Activated naive CD4-positive, alpha-beta T cell treated with anti-CD3 and anti-CD28 coated beads, Interleukin-2, amount 50 U/mL, for 16 hours (primary cell): ENCODE measurements at regions not wholly inside any gene's neighbourhood (a gene's known extent, or its start where the extent isn't known, plus 50 kb on each side); places are given as distances from the start of the nearest gene placed in this dataset.
"Not testable (repeated sequence)": the region's sequence is repeated elsewhere in the genome, so short reads cannot be mapped to it uniquely, and the experiment has no call there.

Experiments
- DNase-seq: peaks from one replicate; pipeline ENCODE4 v3.0.0-alpha.2; 2020

- DNase-seq: not testable (repeated sequence)
These were observed 129.2 kb downstream of the KBTBD2 start for GRCh38 chr7:32762206-32762924.

DNA sequence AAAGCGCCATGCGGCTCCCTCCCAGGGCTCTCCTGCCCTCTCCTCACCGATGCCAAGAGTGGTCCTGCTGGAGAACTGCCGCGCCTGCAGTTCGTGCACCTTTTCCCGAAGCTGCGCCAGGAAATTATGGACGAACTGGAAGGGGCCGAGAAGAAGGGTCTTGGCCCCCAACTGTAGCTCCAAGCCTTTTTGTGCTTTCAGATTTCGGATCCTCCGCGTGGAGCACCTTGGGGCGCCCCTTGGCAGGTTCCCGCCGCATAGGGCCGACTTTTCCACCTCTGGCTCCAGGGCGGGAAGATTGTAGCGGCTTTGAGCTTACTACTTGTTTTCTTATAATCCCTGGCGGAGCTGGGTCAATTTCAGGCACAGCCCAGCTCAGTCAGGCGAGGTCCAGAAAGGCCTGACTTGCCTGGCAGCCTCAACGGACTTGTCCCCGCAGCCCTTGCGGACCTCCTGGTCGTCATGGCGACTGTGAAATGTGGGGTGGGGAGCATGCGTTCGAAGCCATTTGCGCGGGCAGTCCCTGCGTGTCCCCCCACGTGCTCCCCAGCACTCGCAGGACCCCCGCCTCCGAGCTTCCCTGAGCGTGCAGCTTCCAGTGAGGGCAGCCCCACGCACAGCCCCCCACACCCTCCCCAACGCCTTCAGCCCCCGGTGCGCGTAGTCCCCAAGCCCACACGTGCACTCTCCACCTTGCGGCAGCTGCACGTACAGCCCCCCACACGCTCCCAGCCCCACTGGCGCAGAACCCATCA is 129.9 kb downstream of the KBTBD2 start:
- no peak for DNase-seq

- not testable (repeated sequence) for DNase-seq
These were observed 130.8 kb downstream of the KBTBD2 start for GRCh38 chr7:32760755-32761154.

DNA sequence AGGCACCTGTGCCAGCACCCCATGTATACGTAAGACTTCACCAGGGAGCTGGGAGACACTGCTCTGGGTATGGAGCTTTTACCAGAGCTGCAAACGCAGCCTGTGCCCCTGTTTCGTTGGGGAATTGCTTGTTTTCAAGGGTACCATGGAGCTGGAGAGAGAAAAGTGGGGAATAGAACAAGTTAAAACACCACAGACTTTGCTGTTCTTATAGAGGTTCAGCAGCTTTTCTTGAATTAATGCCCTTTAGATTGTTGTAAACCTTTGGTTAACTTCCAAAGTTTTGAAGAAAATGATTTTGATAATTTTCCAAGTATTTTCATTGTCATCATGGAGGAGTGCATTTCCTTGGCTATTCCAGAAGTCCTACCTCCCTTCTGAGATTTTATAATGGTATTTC is 131.7 kb downstream of the KBTBD2 start:
- not testable (repeated sequence) for DNase-seq

DNA sequence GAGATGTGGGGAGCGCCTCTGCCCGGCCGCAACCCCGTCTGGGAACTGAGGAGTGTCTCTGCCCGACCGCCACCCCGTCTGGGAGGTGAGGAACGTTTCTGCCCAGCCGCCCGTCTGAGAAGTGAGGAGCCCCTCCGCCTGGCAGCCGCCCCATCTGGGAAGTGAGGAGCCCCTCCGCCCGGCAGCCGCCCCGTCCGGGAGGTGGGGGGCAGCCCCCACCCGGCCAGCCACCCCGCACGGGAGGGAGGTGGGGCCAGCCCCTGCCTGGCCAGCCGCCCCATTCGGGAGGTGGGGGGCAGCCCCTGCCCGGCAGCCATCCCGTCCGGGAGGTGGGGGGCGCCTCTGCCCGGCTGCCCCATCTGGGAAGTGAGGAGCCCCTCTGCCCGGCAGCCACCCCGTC is 137.7 kb downstream of the KBTBD2 start:
- DNase-seq: not testable (repeated sequence)

GRCh38 chr7:32748337-32748736 is 143.2 kb downstream of the KBTBD2 start:
- DNase-seq: not testable (repeated sequence)

DNA sequence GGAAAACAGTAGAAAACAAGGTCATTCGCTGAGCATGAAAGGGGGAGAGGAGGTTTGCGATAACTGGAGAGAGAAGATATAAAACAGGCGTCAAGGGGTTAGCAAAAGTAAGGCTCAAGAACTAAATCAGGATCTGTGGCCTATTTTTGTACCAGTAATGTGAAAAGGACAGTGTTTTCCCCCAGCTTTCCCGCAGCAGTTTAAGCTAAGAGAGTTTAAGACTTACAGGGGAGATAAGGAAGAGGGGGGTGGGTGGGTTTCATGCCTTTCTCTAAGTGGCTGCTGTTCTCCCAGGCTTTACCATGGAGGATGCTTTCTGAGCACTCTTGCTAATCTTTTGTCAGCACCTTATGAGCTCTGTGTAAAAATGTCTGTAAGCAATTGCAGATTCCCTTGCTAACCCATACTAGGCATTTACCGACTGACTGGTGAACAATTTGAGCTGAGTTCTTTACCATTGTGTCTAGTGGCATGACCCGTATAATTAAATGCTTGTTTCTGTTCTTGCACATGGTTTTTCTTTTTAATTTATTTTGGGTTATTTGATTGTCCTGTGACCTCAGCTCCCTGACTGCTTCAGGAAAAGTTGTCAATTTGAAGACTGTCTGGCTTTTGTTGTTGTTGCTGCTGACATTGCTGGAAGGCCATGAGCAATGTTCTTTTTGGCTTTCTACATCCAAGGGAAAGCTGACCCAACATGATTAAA is 144.0 kb downstream of the KBTBD2 start:
- not testable (repeated sequence) for DNase-seq

DNA sequence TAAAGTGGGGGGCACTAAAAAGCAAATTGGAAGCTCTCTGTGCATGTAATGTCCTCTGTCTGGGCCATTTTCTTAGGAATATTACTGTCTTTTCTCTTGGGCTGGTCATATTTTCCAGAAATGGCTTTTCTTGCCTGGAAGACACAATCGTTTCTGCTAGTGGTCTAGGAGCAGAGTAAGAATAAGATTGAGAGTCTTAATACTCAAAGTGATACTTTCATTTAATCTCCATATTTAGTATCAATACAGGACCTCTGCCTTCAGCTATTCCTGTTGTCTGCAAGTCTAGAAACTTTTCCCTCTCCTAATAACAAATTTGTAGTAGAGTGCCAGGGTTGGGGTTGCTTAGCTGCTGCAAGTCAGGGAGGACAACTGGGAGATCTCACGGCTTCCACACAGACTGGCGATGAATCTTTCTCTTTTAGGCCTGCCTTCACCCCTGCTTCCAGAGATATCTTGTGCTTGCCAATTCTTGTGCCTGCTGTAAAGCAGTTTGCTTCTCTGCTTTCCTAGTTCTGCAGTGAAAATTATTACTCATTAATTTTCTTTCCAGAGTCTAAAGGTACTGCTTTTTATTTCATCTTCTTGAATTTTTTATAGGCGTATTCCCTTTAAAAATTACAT is 149.6 kb downstream of the KBTBD2 start:
- DNase-seq: not testable (repeated sequence)

- DNase-seq: not testable (repeated sequence)
These were observed 151.8 kb downstream of the KBTBD2 start for GRCh38 chr7:32739749-32740148.

GRCh38 chr7:32738390-32738789 is 153.2 kb downstream of the KBTBD2 start:
- DNase-seq: not testable (repeated sequence)

- DNase-seq: not testable (repeated sequence)
These were observed 158.8 kb downstream of the KBTBD2 start for GRCh38 chr7:32732767-32733166.

- not testable (repeated sequence) for DNase-seq
These were observed 162.3 kb downstream of the KBTBD2 start for GRCh38 chr7:32729335-32729675.

- peak; percentile 39 for DNase-seq
These were observed 162.9 kb downstream of the KBTBD2 start for GRCh38 chr7:32728412-32729334.

DNA sequence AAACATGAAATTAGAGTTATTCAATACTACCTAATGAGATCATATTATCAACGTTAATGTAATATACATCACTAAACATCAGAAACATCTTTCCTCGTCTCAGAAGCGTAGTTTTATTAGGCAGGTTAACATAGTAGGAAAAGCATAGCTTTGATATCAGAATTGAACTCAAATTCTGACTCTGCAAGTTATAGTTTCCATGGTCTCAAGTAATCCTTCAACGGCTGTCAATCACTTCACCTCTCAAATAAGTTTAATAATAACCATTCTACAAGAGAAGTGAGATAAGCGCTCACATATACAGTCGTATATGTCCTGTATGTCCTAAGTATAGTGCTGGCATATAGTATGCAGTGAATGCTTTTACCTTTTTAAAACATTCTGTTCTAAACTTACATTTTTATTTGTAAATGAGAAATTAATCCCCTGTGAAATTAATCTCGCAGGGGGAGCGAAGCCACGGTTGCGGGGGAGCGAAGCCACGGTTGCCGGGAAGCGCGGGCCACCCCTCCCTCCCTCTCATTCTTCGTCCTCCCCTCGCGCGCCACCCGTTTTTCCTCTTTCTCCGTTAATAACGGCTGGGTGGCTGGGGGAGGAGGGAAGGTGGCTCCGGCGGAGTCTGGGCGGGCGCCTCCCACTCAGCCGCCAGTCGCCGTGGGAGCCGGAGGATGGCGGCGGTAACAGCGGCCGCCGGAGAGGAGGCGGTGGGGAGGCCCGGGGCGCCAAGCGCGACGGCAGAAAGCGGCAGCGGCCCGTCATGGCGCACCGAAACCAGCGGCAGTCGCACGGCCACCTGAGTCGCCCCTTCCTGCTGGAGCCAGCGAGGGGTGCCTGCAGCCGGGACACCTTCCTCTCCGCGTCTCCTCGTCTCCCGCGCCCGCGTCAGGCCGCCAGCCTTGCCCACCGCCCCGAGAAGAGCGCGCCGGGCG is 163.8 kb downstream of the KBTBD2 start:
- peak; percentile 28 for DNase-seq

DNA sequence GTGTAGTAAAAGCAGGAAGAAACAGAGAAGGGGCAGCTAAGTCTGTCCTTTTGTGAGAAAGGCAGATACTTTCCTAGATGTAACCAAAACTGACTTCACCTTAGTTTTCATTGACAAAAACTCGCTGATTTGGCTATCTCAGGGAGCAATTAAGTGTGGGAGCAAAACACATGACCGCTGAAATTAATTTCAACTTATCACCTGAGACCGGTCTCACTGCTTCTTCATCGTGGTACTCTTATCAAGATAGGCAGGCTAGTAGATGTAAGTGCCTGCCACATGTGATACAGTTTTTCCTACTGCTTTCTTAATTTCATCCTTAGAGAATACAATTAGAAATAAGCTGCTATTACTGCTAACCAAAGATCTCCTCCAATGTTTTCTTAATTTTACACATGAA is 168.7 kb downstream of the KBTBD2 start:
- not testable (repeated sequence) for DNase-seq

DNA sequence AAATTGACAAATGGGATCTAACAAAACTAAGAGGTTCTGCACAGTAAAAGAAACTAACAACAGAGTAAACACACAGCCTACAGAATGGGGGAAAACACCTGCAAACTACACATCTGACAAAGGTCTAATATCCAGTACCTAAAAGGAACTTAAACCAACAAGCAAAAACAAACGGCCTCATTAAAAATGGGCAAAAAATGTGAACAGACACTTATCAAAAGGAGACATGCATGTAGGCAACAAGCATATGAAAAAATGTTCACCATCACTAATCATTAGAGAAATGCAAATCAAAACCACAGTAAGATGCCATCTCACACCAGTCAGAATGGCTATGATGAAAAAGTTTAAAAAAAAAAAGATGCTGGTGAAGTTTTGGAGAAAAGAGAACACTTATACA is 197.4 kb downstream of the KBTBD2 start:
- DNase-seq: no peak

GRCh38 chr7:32691965-32692815 is 196.9 kb downstream of the AVL9 start:
- peak; percentile 15 for DNase-seq

DNA sequence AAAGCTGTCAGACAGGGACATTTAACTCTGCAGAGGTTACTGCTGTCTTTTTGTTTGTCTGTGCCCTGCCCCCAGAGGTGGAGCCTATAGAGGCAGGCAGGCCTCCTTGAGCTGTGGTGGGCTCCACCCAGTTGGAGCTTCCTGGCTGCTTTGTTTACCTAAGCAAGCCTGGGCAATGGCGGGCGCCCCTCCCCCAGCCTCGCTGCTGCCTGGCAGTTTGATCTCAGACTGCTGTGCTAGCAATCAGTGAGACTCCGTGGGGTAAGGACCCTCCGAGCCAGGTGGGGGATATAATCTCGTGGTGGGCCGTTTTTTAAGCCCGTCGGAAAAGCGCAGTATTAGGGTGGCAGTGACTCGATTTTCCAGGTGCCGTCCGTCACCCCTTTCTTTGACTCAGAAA is 192.8 kb downstream of the AVL9 start:
- DNase-seq: not testable (repeated sequence)

- DNase-seq: no peak
These were observed 185.9 kb downstream of the AVL9 start for GRCh38 chr7:32681174-32681518.
